ENCODE measurements at regions not wholly inside any gene's neighbourhood (a gene's known extent, or its start where the extent isn't known, plus 50 kb on each side); places are given as distances from the start of the nearest gene placed in this dataset.

DNA sequence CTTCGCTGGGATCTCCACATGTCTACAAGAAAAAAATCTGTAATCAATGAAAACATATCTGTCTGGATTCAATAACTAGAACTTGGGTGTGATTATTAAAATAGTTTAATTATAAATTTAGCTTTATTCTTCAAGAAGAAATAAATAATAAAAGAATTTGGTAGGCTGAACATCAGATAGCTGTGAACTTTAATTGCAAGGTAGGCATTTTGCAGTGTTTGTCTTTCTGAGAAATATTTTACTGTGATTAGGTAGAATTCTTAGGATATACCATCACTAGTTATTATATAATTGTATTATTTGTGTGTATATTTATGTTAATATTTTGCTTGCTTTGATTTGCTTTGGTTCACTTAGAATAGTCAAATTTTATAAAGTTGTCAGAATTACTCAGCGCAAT, 409.4 kb downstream of the PCDH18 start:
- H3K9ac ChIP-seq (ENCODE audit: low read depth in 1 of 3, low read length in 3 of 3), result no peak overlapping the region
- H3K4me1 ChIP-seq (ENCODE audit: control insufficient read depth in 3 of 3, insufficient read depth in 3 of 3, low read length in 3 of 3), result no peaks in the 10 kb centered on the region
- H3K36me3 ChIP-seq (ENCODE audit: control insufficient read depth in 3 of 3, insufficient read depth in 3 of 3, low read length in 3 of 3), result no peaks in the 10 kb centered on the region
- H3K9me3 ChIP-seq (ENCODE audit: control insufficient read depth in 3 of 3, low read length in 3 of 3), result no peaks in the 10 kb centered on the region
- H3K27ac ChIP-seq (ENCODE audit: low read depth, low read length), result no peak overlapping the region
- no peaks in the 10 kb centered on the region for H3K27me3 ChIP-seq (ENCODE audit: control insufficient read depth in 3 of 3, insufficient read depth in 3 of 3, low read length in 3 of 3)
- no peak overlapping the region for H3K4me3 ChIP-seq (ENCODE audit: low read length in 3 of 3)

- H3K4me1 ChIP-seq (ENCODE audit: control insufficient read depth in 3 of 3, insufficient read depth in 3 of 3, low read length in 3 of 3), result no peaks in the 10 kb centered on the region
- H3K27ac ChIP-seq (ENCODE audit: low read depth, low read length), result no peak overlapping the region
- H3K9me3 ChIP-seq (ENCODE audit: control insufficient read depth in 3 of 3, low read length in 3 of 3), result no peaks in the 10 kb centered on the region
- H3K4me3 ChIP-seq (ENCODE audit: low read length in 3 of 3), result no peak overlapping the region
- H3K27me3 ChIP-seq (ENCODE audit: control insufficient read depth in 3 of 3, insufficient read depth in 3 of 3, low read length in 3 of 3), result no peaks in the 10 kb centered on the region
- H3K36me3 ChIP-seq (ENCODE audit: control insufficient read depth in 3 of 3, insufficient read depth in 3 of 3, low read length in 3 of 3), result no peaks in the 10 kb centered on the region
- no peak overlapping the region for H3K9ac ChIP-seq (ENCODE audit: low read depth in 1 of 3, low read length in 3 of 3)
These were observed 416.1 kb downstream of the PCDH18 start for GRCh38 chr4:137116144-137116543.

- Histone ChIP-seq H3K9me3 (ENCODE audit: control insufficient read depth in 3 of 3, low read length in 3 of 3) (no peaks in the 10 kb centered on the region), H3K4me3 (ENCODE audit: low read length in 3 of 3) (no peak overlapping the region), H3K4me1 (ENCODE audit: control insufficient read depth in 3 of 3, insufficient read depth in 3 of 3, low read length in 3 of 3) (no peaks in the 10 kb centered on the region), H3K27ac (ENCODE audit: low read depth, low read length) (no peak overlapping the region), H3K9ac (ENCODE audit: low read depth in 1 of 3, low read length in 3 of 3) (no peak overlapping the region), H3K36me3 (ENCODE audit: control insufficient read depth in 3 of 3, insufficient read depth in 3 of 3, low read length in 3 of 3) (no peaks in the 10 kb centered on the region), H3K27me3 (ENCODE audit: control insufficient read depth in 3 of 3, insufficient read depth in 3 of 3, low read length in 3 of 3) (no peaks in the 10 kb centered on the region)
These were observed 425.6 kb downstream of the PCDH18 start for GRCh38 chr4:137106733-137107132.

DNA sequence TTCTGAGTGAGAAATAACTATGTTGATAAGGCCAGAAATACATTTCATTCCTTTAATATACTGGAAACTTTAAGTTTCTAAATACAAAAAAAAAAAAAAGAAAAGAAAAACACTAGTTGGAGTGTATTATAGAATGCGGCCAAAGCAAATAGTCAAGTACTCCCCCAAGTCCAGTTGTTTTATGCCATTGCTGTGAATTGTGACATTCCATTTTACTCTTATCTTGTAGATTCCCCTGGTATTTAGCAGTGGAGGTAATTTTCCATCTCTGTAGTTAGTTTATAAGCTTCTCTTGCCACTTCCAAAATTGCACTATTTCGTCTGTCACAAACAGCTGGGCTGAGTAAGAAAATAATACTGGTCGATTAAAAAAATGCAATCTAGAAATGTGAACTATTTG, 426.0 kb downstream of the PCDH18 start:
- Histone ChIP-seq H3K27ac (ENCODE audit: low read depth, low read length) (no peak overlapping the region), H3K27me3 (ENCODE audit: control insufficient read depth in 3 of 3, insufficient read depth in 3 of 3, low read length in 3 of 3) (no peaks in the 10 kb centered on the region), H3K4me3 (ENCODE audit: low read length in 3 of 3) (no peak overlapping the region), H3K4me1 (ENCODE audit: control insufficient read depth in 3 of 3, insufficient read depth in 3 of 3, low read length in 3 of 3) (no peaks in the 10 kb centered on the region), H3K9ac (ENCODE audit: low read depth in 1 of 3, low read length in 3 of 3) (no peak overlapping the region), H3K9me3 (ENCODE audit: control insufficient read depth in 3 of 3, low read length in 3 of 3) (no peaks in the 10 kb centered on the region), H3K36me3 (ENCODE audit: control insufficient read depth in 3 of 3, insufficient read depth in 3 of 3, low read length in 3 of 3) (no peaks in the 10 kb centered on the region)

DNA sequence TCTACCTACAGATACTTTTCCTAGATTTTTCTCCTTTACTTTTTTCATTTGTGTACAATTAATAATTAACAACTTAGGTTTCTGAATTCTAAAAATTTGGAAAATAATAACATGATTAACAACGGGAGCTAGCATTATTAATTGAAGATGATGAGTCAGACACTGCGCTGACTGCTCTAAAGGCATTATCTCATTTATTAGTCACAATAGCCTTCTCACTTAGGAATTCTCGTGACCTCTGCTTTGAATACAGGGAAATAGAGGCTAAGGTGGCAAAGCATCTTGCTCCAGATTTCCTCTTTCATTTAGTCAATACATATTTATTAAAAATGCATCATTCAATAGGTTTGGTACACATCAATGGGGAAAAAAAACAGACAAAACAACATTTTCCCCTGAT, 441.3 kb downstream of the PCDH18 start:
- Histone ChIP-seq H3K9me3 (ENCODE audit: control insufficient read depth in 3 of 3, low read length in 3 of 3) (no peaks in the 10 kb centered on the region), H3K4me1 (ENCODE audit: control insufficient read depth in 3 of 3, insufficient read depth in 3 of 3, low read length in 3 of 3) (no peaks in the 10 kb centered on the region), H3K36me3 (ENCODE audit: control insufficient read depth in 3 of 3, insufficient read depth in 3 of 3, low read length in 3 of 3) (no peaks in the 10 kb centered on the region), H3K4me3 (ENCODE audit: low read length in 3 of 3) (no peak overlapping the region), H3K27ac (ENCODE audit: low read depth, low read length) (no peak overlapping the region), H3K27me3 (ENCODE audit: control insufficient read depth in 3 of 3, insufficient read depth in 3 of 3, low read length in 3 of 3) (no peaks in the 10 kb centered on the region), H3K9ac (ENCODE audit: low read depth in 1 of 3, low read length in 3 of 3) (no peak overlapping the region)

- no peaks in the 10 kb centered on the region for H3K27me3 ChIP-seq (ENCODE audit: control insufficient read depth in 3 of 3, insufficient read depth in 3 of 3, low read length in 3 of 3)
- no peaks in the 10 kb centered on the region for H3K4me1 ChIP-seq (ENCODE audit: control insufficient read depth in 3 of 3, insufficient read depth in 3 of 3, low read length in 3 of 3)
- H3K9me3 ChIP-seq (ENCODE audit: control insufficient read depth in 3 of 3, low read length in 3 of 3), result no peaks in the 10 kb centered on the region
These were observed 448.6 kb downstream of the PCDH18 start for GRCh38 chr4:137083571-137084135.

GRCh38 chr4:137082061-137082460, 450.2 kb downstream of the PCDH18 start:
- Histone ChIP-seq H3K4me3 (ENCODE audit: low read length in 3 of 3) (no peak overlapping the region), H3K4me1 (ENCODE audit: control insufficient read depth in 3 of 3, insufficient read depth in 3 of 3, low read length in 3 of 3) (no peaks in the 10 kb centered on the region), H3K27ac (ENCODE audit: low read depth, low read length) (no peak overlapping the region), H3K27me3 (ENCODE audit: control insufficient read depth in 3 of 3, insufficient read depth in 3 of 3, low read length in 3 of 3) (no peaks in the 10 kb centered on the region), H3K36me3 (ENCODE audit: control insufficient read depth in 3 of 3, insufficient read depth in 3 of 3, low read length in 3 of 3) (no peaks in the 10 kb centered on the region), H3K9ac (ENCODE audit: low read depth in 1 of 3, low read length in 3 of 3) (no peak overlapping the region), H3K9me3 (ENCODE audit: control insufficient read depth in 3 of 3, low read length in 3 of 3) (no peaks in the 10 kb centered on the region)

More at GRCh38 chr4:137083571-137084135, 448.6 kb downstream of the PCDH18 start:
- Histone ChIP-seq H3K36me3 (ENCODE audit: control insufficient read depth in 3 of 3, insufficient read depth in 3 of 3, low read length in 3 of 3) (no peaks in the 10 kb centered on the region), H3K9ac (ENCODE audit: low read depth in 1 of 3, low read length in 3 of 3) (no peak overlapping the region), H3K4me3 (ENCODE audit: low read length in 3 of 3) (no peak overlapping the region), H3K27ac (ENCODE audit: low read depth, low read length) (no peak overlapping the region)

DNA sequence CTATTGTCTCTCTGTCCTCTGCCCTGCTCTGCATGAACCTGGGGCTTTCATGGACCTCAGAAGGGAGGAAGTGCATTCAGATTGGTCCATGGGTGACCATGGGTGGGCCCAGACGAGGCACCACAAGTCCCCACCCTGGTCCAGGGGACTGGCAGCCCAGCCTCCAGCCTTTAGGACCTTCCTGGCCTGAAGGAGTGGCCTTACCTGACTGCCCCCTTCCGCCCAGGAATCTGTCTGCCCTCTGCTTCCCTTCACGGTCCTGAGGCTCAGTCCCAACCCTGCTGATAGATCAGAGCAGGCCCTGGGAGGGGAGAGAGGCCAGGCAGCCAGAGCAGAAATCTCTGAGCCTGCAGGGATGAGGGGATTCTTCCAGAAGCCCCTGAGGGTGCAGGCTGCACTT, 455.4 kb downstream of the PCDH18 start:
- H3K9me3 ChIP-seq (ENCODE audit: control insufficient read depth in 3 of 3, low read length in 3 of 3), result no peaks in the 10 kb centered on the region

DNA sequence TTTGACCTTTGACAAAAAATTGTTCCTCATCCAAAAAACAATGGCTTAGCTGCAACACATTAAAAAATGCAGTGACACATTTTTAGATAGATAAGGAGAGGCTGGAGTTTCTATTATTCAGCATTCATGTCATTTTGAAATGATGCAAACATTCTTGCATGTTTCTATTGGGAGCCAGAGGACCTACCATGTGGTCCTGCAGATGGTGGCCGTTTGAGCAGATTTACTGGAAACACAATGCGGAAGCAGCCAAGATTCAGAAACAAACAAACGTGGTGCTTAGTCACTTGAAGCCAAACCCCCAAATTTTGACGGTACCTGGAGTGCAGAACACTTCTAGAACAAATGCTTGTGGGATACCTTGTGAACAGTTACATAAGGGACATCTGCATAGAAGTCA, 456.7 kb downstream of the PCDH18 start:
- Histone ChIP-seq H3K9ac (ENCODE audit: low read depth in 1 of 3, low read length in 3 of 3) (no peak overlapping the region), H3K9me3 (ENCODE audit: control insufficient read depth in 3 of 3, low read length in 3 of 3) (no peaks in the 10 kb centered on the region), H3K27me3 (ENCODE audit: control insufficient read depth in 3 of 3, insufficient read depth in 3 of 3, low read length in 3 of 3) (no peaks in the 10 kb centered on the region), H3K4me1 (ENCODE audit: control insufficient read depth in 3 of 3, insufficient read depth in 3 of 3, low read length in 3 of 3) (no peaks in the 10 kb centered on the region), H3K27ac (ENCODE audit: low read depth, low read length) (no peak overlapping the region), H3K4me3 (ENCODE audit: low read length in 3 of 3) (no peak overlapping the region), H3K36me3 (ENCODE audit: control insufficient read depth in 3 of 3, insufficient read depth in 3 of 3, low read length in 3 of 3) (no peaks in the 10 kb centered on the region)

More for the DNA sequence above, 455.4 kb downstream of the PCDH18 start:
- no peaks in the 10 kb centered on the region for H3K27me3 ChIP-seq (ENCODE audit: control insufficient read depth in 3 of 3, insufficient read depth in 3 of 3, low read length in 3 of 3)
- no peak overlapping the region for H3K9ac ChIP-seq (ENCODE audit: low read depth in 1 of 3, low read length in 3 of 3)
- no peaks in the 10 kb centered on the region for H3K36me3 ChIP-seq (ENCODE audit: control insufficient read depth in 3 of 3, insufficient read depth in 3 of 3, low read length in 3 of 3)
- no peak overlapping the region for H3K4me3 ChIP-seq (ENCODE audit: low read length in 3 of 3)
- no peak overlapping the region for H3K27ac ChIP-seq (ENCODE audit: low read depth, low read length)
- H3K4me1 ChIP-seq (ENCODE audit: control insufficient read depth in 3 of 3, insufficient read depth in 3 of 3, low read length in 3 of 3), result no peaks in the 10 kb centered on the region

- no peak overlapping the region for H3K9ac ChIP-seq (ENCODE audit: low read depth in 1 of 3, low read length in 3 of 3)
- no peaks in the 10 kb centered on the region for H3K4me1 ChIP-seq (ENCODE audit: control insufficient read depth in 3 of 3, insufficient read depth in 3 of 3, low read length in 3 of 3)
- H3K36me3 ChIP-seq (ENCODE audit: control insufficient read depth in 3 of 3, insufficient read depth in 3 of 3, low read length in 3 of 3), result no peaks in the 10 kb centered on the region
These were observed 461.7 kb downstream of the PCDH18 start for GRCh38 chr4:137070614-137071013.

GRCh38 chr4:137069473-137069872, 462.8 kb downstream of the PCDH18 start:
- Histone ChIP-seq H3K9me3 (ENCODE audit: control insufficient read depth in 3 of 3, low read length in 3 of 3) (no peaks in the 10 kb centered on the region), H3K9ac (ENCODE audit: low read depth in 1 of 3, low read length in 3 of 3) (no peak overlapping the region), H3K27ac (ENCODE audit: low read depth, low read length) (no peak overlapping the region), H3K27me3 (ENCODE audit: control insufficient read depth in 3 of 3, insufficient read depth in 3 of 3, low read length in 3 of 3) (no peaks in the 10 kb centered on the region), H3K4me1 (ENCODE audit: control insufficient read depth in 3 of 3, insufficient read depth in 3 of 3, low read length in 3 of 3) (no peaks in the 10 kb centered on the region), H3K36me3 (ENCODE audit: control insufficient read depth in 3 of 3, insufficient read depth in 3 of 3, low read length in 3 of 3) (no peaks in the 10 kb centered on the region), H3K4me3 (ENCODE audit: low read length in 3 of 3) (no peak overlapping the region)

More at GRCh38 chr4:137070614-137071013, 461.7 kb downstream of the PCDH18 start:
- H3K27ac ChIP-seq (ENCODE audit: low read depth, low read length), result no peak overlapping the region
- no peaks in the 10 kb centered on the region for H3K27me3 ChIP-seq (ENCODE audit: control insufficient read depth in 3 of 3, insufficient read depth in 3 of 3, low read length in 3 of 3)
- no peaks in the 10 kb centered on the region for H3K9me3 ChIP-seq (ENCODE audit: control insufficient read depth in 3 of 3, low read length in 3 of 3)
- H3K4me3 ChIP-seq (ENCODE audit: low read length in 3 of 3), result no peak overlapping the region
